ENCODE measurements at regions not wholly inside any gene's neighbourhood (a gene's known extent, or its start where the extent isn't known, plus 50 kb on each side); places are given as distances from the start of the nearest gene placed in this dataset.

- no peaks in the 10 kb centered on the region for H3K4me1 ChIP-seq (ENCODE audit: control insufficient read depth in 1 of 2, insufficient read depth in 2 of 2, low read length in 2 of 2)
- H3K27me3 ChIP-seq (ENCODE audit: control insufficient read depth in 1 of 2, insufficient read depth in 2 of 2, low read length in 2 of 2): no peaks in the 10 kb centered on the region
- H3K9ac ChIP-seq (ENCODE audit: low read depth in 1 of 2, low read length in 2 of 2): no peak overlapping the region
- H3K4me3 ChIP-seq (ENCODE audit: low read depth in 1 of 2, low read length in 2 of 2): no peak overlapping the region
- no peaks in the 10 kb centered on the region for H3K9me3 ChIP-seq (ENCODE audit: control insufficient read depth in 1 of 2, low read length in 2 of 2)
- no peaks in the 10 kb centered on the region for H3K36me3 ChIP-seq (ENCODE audit: control insufficient read depth in 1 of 2, insufficient read depth in 2 of 2, low read length in 2 of 2)
- H3K27ac ChIP-seq (ENCODE audit: low read depth, low read length): no peak overlapping the region
These were observed 184.1 kb upstream of the TP63 start for GRCh38 chr3:189446959-189447560.

- Histone ChIP-seq H3K27ac (ENCODE audit: low read depth, low read length) (no peak overlapping the region), H3K9ac (ENCODE audit: low read depth in 1 of 2, low read length in 2 of 2) (no peak overlapping the region), H3K27me3 (ENCODE audit: control insufficient read depth in 1 of 2, insufficient read depth in 2 of 2, low read length in 2 of 2) (no peaks in the 10 kb centered on the region), H3K4me3 (ENCODE audit: low read depth in 1 of 2, low read length in 2 of 2) (no peak overlapping the region), H3K4me1 (ENCODE audit: control insufficient read depth in 1 of 2, insufficient read depth in 2 of 2, low read length in 2 of 2) (no peaks in the 10 kb centered on the region), H3K9me3 (ENCODE audit: control insufficient read depth in 1 of 2, low read length in 2 of 2) (no peaks in the 10 kb centered on the region), H3K36me3 (ENCODE audit: control insufficient read depth in 1 of 2, insufficient read depth in 2 of 2, low read length in 2 of 2) (no peaks in the 10 kb centered on the region)
These were observed 182.1 kb upstream of the TP63 start for GRCh38 chr3:189449084-189449483.

- no peaks in the 10 kb centered on the region for H3K4me1 ChIP-seq (ENCODE audit: control insufficient read depth in 1 of 2, insufficient read depth in 2 of 2, low read length in 2 of 2)
- H3K27ac ChIP-seq (ENCODE audit: low read depth, low read length): no peak overlapping the region
- H3K4me3 ChIP-seq (ENCODE audit: low read depth in 1 of 2, low read length in 2 of 2): no peak overlapping the region
- H3K9me3 ChIP-seq (ENCODE audit: control insufficient read depth in 1 of 2, low read length in 2 of 2): no peaks in the 10 kb centered on the region
- no peak overlapping the region for H3K9ac ChIP-seq (ENCODE audit: low read depth in 1 of 2, low read length in 2 of 2)
- no peaks in the 10 kb centered on the region for H3K36me3 ChIP-seq (ENCODE audit: control insufficient read depth in 1 of 2, insufficient read depth in 2 of 2, low read length in 2 of 2)
- no peaks in the 10 kb centered on the region for H3K27me3 ChIP-seq (ENCODE audit: control insufficient read depth in 1 of 2, insufficient read depth in 2 of 2, low read length in 2 of 2)
These were observed 176.2 kb upstream of the TP63 start for GRCh38 chr3:189455009-189455408.

GRCh38 chr3:189455641-189456417 is 175.4 kb upstream of the TP63 start:
- H3K4me1 ChIP-seq (ENCODE audit: control insufficient read depth in 1 of 2, insufficient read depth in 2 of 2, low read length in 2 of 2): no peaks in the 10 kb centered on the region
- H3K9me3 ChIP-seq (ENCODE audit: control insufficient read depth in 1 of 2, low read length in 2 of 2): no peaks in the 10 kb centered on the region

GRCh38 chr3:189457201-189457607 is 174.0 kb upstream of the TP63 start:
- H3K27me3 ChIP-seq (ENCODE audit: control insufficient read depth in 1 of 2, insufficient read depth in 2 of 2, low read length in 2 of 2): no peaks in the 10 kb centered on the region
- no peaks in the 10 kb centered on the region for H3K9me3 ChIP-seq (ENCODE audit: control insufficient read depth in 1 of 2, low read length in 2 of 2)
- no peak overlapping the region for H3K9ac ChIP-seq (ENCODE audit: low read depth in 1 of 2, low read length in 2 of 2)
- H3K4me1 ChIP-seq (ENCODE audit: control insufficient read depth in 1 of 2, insufficient read depth in 2 of 2, low read length in 2 of 2): no peaks in the 10 kb centered on the region
- H3K27ac ChIP-seq (ENCODE audit: low read depth, low read length): no peak overlapping the region
- no peak overlapping the region for H3K4me3 ChIP-seq (ENCODE audit: low read depth in 1 of 2, low read length in 2 of 2)
- no peaks in the 10 kb centered on the region for H3K36me3 ChIP-seq (ENCODE audit: control insufficient read depth in 1 of 2, insufficient read depth in 2 of 2, low read length in 2 of 2)

More at GRCh38 chr3:189455641-189456417, 175.4 kb upstream of the TP63 start:
- Histone ChIP-seq H3K9ac (ENCODE audit: low read depth in 1 of 2, low read length in 2 of 2) (no peak overlapping the region), H3K36me3 (ENCODE audit: control insufficient read depth in 1 of 2, insufficient read depth in 2 of 2, low read length in 2 of 2) (no peaks in the 10 kb centered on the region), H3K27ac (ENCODE audit: low read depth, low read length) (no peak overlapping the region), H3K27me3 (ENCODE audit: control insufficient read depth in 1 of 2, insufficient read depth in 2 of 2, low read length in 2 of 2) (no peaks in the 10 kb centered on the region), H3K4me3 (ENCODE audit: low read depth in 1 of 2, low read length in 2 of 2) (no peak overlapping the region)

- Histone ChIP-seq H3K27me3 (ENCODE audit: control insufficient read depth in 1 of 2, insufficient read depth in 2 of 2, low read length in 2 of 2) (no peaks in the 10 kb centered on the region), H3K9ac (ENCODE audit: low read depth in 1 of 2, low read length in 2 of 2) (no peak overlapping the region), H3K4me1 (ENCODE audit: control insufficient read depth in 1 of 2, insufficient read depth in 2 of 2, low read length in 2 of 2) (no peaks in the 10 kb centered on the region), H3K36me3 (ENCODE audit: control insufficient read depth in 1 of 2, insufficient read depth in 2 of 2, low read length in 2 of 2) (no peaks in the 10 kb centered on the region), H3K27ac (ENCODE audit: low read depth, low read length) (no peak overlapping the region), H3K9me3 (ENCODE audit: control insufficient read depth in 1 of 2, low read length in 2 of 2) (no peaks in the 10 kb centered on the region), H3K4me3 (ENCODE audit: low read depth in 1 of 2, low read length in 2 of 2) (no peak overlapping the region)
These were observed 173.4 kb upstream of the TP63 start for GRCh38 chr3:189457631-189458412.

- Histone ChIP-seq H3K4me1 (ENCODE audit: control insufficient read depth in 1 of 2, insufficient read depth in 2 of 2, low read length in 2 of 2) (no peaks in the 10 kb centered on the region), H3K27ac (ENCODE audit: low read depth, low read length) (no peak overlapping the region), H3K27me3 (ENCODE audit: control insufficient read depth in 1 of 2, insufficient read depth in 2 of 2, low read length in 2 of 2) (no peaks in the 10 kb centered on the region), H3K4me3 (ENCODE audit: low read depth in 1 of 2, low read length in 2 of 2) (no peak overlapping the region), H3K36me3 (ENCODE audit: control insufficient read depth in 1 of 2, insufficient read depth in 2 of 2, low read length in 2 of 2) (no peaks in the 10 kb centered on the region), H3K9me3 (ENCODE audit: control insufficient read depth in 1 of 2, low read length in 2 of 2) (no peaks in the 10 kb centered on the region), H3K9ac (ENCODE audit: low read depth in 1 of 2, low read length in 2 of 2) (no peak overlapping the region)
These were observed 172.7 kb upstream of the TP63 start for GRCh38 chr3:189458528-189458927.

- Histone ChIP-seq H3K27ac (ENCODE audit: low read depth, low read length) (no peak overlapping the region), H3K27me3 (ENCODE audit: control insufficient read depth in 1 of 2, insufficient read depth in 2 of 2, low read length in 2 of 2) (no peaks in the 10 kb centered on the region), H3K4me3 (ENCODE audit: low read depth in 1 of 2, low read length in 2 of 2) (no peak overlapping the region), H3K9me3 (ENCODE audit: control insufficient read depth in 1 of 2, low read length in 2 of 2) (no peaks in the 10 kb centered on the region), H3K36me3 (ENCODE audit: control insufficient read depth in 1 of 2, insufficient read depth in 2 of 2, low read length in 2 of 2) (no peaks in the 10 kb centered on the region), H3K9ac (ENCODE audit: low read depth in 1 of 2, low read length in 2 of 2) (no peak overlapping the region), H3K4me1 (ENCODE audit: control insufficient read depth in 1 of 2, insufficient read depth in 2 of 2, low read length in 2 of 2) (no peaks in the 10 kb centered on the region)
These were observed 172.0 kb upstream of the TP63 start for GRCh38 chr3:189459231-189459630.

GRCh38 chr3:189460511-189460910 is 170.7 kb upstream of the TP63 start:
- Histone ChIP-seq H3K36me3 (ENCODE audit: control insufficient read depth in 1 of 2, insufficient read depth in 2 of 2, low read length in 2 of 2) (no peaks in the 10 kb centered on the region), H3K9me3 (ENCODE audit: control insufficient read depth in 1 of 2, low read length in 2 of 2) (no peaks in the 10 kb centered on the region), H3K4me1 (ENCODE audit: control insufficient read depth in 1 of 2, insufficient read depth in 2 of 2, low read length in 2 of 2) (no peaks in the 10 kb centered on the region), H3K4me3 (ENCODE audit: low read depth in 1 of 2, low read length in 2 of 2) (no peak overlapping the region), H3K9ac (ENCODE audit: low read depth in 1 of 2, low read length in 2 of 2) (no peak overlapping the region), H3K27ac (ENCODE audit: low read depth, low read length) (no peak overlapping the region), H3K27me3 (ENCODE audit: control insufficient read depth in 1 of 2, insufficient read depth in 2 of 2, low read length in 2 of 2) (no peaks in the 10 kb centered on the region)

GRCh38 chr3:189464799-189465198 is 166.4 kb upstream of the TP63 start:
- Histone ChIP-seq H3K9me3 (ENCODE audit: control insufficient read depth in 1 of 2, low read length in 2 of 2) (no peaks in the 10 kb centered on the region), H3K9ac (ENCODE audit: low read depth in 1 of 2, low read length in 2 of 2) (no peak overlapping the region), H3K27ac (ENCODE audit: low read depth, low read length) (no peak overlapping the region), H3K27me3 (ENCODE audit: control insufficient read depth in 1 of 2, insufficient read depth in 2 of 2, low read length in 2 of 2) (no peaks in the 10 kb centered on the region), H3K4me3 (ENCODE audit: low read depth in 1 of 2, low read length in 2 of 2) (no peak overlapping the region), H3K4me1 (ENCODE audit: control insufficient read depth in 1 of 2, insufficient read depth in 2 of 2, low read length in 2 of 2) (no peaks in the 10 kb centered on the region), H3K36me3 (ENCODE audit: control insufficient read depth in 1 of 2, insufficient read depth in 2 of 2, low read length in 2 of 2) (no peaks in the 10 kb centered on the region)
